ENCODE measurements at regions not wholly inside any gene's neighbourhood (a gene's known extent, or its start where the extent isn't known, plus 50 kb on each side); places are given as distances from the start of the nearest gene placed in this dataset.

GRCh38 chr12:126359216-126359615 lies 1294.0 kb downstream of the AACS start:
- no peak for TF ChIP-seq MAX (IDR thresholded peaks at IDR 0.05)
- no peak for TF ChIP-seq CEBPB (IDR thresholded peaks at IDR 0.05)
- TF ChIP-seq REST (IDR thresholded peaks at IDR 0.05; ENCODE audit: low read depth) = no peak
- no peak for TF ChIP-seq EP300 (IDR thresholded peaks at IDR 0.05; ENCODE audit: borderline replicate concordance)
- TF ChIP-seq RAD21 (IDR thresholded peaks at IDR 0.05; ENCODE audit: low read depth) = no peak
- TF ChIP-seq TAF1 (IDR thresholded peaks at IDR 0.05; ENCODE audit: low read depth) = no peak
- no peak for TF ChIP-seq NFIC (IDR thresholded peaks at IDR 0.05)
